NCI-H146 (cell line): ENCODE measurements at regions not wholly inside any gene's neighbourhood (a gene's known extent, or its start where the extent isn't known, plus 50 kb on each side); places are given as distances from the start of the nearest gene placed in this dataset.

Source experiments
- DNase-seq: peaks from one replicate; lab custom pipeline; 2025; lab: John Stamatoyannopoulos, UW

DNA sequence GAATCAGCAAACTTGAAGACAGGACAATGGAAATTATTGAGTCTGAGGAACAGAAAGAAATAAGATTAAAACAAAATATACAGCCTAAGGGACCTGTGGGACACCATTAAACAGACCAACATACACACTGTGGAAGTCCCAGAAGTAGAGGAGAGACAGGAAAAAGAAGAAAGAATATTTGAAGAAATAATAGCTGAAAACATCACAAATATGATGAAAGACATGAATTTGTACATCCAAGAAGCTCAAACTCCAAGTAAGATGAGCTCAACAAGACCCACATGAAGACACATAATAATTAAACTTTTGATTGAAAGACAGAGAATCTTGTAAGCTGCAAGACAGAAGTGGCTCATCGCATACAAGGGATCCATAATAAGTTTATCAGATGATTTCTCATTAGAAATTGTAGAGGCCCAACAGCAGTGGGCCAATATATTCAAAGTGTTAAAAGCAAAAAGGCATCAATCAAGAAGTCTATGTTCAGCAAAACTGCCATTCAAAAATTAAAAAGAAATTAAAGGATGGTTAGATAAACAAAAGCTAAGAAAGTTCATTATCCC is 311.3 kb upstream of the ADGRL2 start:
- DNase-seq: no peak

GRCh38 chr1:81484284-81484683 is 316.4 kb upstream of the ADGRL2 start:
- DNase-seq: no peak

DNA sequence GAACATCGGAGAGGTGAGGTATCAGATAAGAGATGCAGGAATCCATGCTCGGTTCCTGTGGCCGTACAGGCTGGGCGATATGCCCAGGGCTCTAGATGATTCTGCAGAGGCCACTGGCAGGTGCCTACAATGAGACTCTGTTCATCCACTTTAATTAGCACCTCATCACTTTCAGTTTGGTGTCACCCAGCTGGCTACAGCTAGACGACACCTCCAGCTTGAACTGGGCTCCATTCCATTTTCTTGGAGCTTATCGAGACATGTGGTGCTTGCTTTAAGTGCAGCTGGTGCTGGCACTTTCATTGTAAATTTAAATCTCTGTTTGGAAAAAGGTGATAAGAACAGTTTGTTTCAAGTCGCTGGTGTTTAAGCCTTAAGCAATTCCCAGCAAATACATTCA is 322.5 kb upstream of the ADGRL2 start:
- no peak for DNase-seq

GRCh38 chr1:81477710-81478109 is 323.0 kb upstream of the ADGRL2 start:
- no peak for DNase-seq

DNA sequence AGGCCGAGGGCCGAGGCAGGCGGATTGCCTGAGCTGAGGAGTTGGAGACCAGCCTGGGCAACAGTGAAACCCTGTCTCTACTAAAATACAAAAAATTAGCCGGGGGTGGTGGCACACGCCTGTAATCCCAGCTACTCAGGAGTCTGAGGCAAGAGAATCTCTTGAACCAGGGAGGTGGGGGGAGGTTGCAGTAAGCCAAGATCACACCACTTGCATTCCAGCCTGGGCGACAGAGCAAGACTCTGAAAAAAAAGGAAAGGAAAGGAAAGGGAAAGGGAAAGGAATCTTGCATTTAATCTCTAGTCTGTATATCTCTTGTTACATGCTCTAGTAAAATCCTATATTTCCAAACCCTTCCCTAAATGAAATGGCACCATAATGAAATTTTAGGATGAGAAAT is 328.3 kb upstream of the ADGRL2 start:
- no peak for DNase-seq

- DNase-seq: no peak
Measured at GRCh38 chr1:81471255-81471654, 329.5 kb upstream of the ADGRL2 start.

DNA sequence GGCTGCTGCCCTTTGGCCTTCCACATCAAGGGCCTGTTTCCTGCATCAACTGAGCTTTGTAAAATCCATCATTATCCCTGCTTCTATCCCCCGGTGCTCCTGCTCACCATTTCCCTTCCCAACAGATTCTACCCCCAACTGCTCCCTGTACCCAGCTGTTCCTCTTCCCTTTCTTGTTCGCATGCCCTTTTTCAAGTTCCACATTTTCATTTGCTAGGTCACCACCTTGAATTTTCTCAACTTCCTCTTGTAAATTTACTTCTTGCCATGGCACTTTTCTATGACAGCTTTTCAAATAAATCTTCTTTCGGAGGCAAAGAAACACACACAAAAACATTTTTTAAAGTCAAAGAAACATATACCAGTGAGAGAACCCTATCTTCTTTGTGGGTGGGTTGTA is 330.5 kb upstream of the ADGRL2 start:
- DNase-seq: no peak

DNA sequence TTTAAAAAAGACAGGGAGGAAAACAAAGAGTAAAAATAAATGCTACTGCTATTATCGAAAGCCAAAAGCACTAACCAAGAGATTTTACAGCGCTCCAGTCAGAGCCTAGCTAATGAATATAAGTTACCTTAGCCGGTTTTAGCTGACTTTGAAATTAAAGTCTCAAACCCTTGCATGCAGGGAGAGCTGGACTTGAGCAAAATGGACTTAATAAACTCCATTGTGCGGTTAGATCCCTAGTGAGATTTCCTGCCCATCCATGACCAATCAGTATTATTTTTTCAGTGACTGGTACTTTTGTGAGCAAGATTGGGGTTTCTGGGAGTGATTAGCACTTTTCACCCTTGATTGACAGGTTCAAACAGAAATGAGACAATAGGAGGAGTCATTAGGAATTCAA is 333.4 kb upstream of the ADGRL2 start:
- peak; percentile 18 for DNase-seq

GRCh38 chr1:81466961-81467360 is 333.8 kb upstream of the ADGRL2 start:
- peak; percentile 27 for DNase-seq

GRCh38 chr1:81463936-81464837 is 336.5 kb upstream of the ADGRL2 start:
- DNase-seq: no peak

DNA sequence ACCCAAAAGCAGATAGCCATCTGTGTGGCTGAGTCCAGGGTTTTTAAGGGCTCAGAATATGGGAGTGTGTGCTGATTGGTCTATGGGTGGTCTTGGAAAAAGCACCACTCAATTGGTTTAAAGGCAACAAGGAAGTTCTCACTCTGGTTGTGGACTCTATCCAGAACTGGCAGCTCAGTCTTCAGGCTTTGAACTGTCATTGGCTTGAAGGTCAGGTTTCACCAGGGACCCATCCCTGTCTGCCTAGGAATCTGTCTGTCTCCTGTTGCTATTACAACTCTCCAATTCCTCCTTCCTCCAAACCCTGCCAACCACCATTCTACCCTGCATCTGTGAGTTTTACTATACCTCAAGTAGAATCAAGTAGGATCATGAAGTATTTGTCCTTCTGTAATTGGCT is 341.7 kb upstream of the ADGRL2 start:
- no peak for DNase-seq

DNA sequence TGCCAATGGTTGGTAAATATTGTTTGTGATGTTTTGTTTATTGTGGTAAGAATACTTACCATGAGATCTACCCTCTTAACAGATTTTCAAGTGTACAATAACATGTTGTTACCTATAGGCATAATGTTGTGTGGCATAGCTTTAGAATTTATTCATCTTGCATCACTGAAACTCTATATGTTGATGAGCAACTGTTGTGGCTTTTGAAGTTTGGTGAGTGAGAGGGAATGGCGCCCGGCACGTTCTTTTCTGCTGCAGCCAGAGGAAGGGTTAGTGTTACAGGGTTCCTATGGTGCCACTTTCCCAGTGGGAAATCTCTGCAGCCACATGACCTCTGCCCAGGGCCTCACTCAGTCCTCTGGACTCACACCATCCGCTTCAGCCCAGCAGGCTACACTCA is 342.5 kb upstream of the ADGRL2 start:
- no peak for DNase-seq

- DNase-seq: no peak
Measured at GRCh38 chr1:81455481-81455880, 345.3 kb upstream of the ADGRL2 start.

DNA sequence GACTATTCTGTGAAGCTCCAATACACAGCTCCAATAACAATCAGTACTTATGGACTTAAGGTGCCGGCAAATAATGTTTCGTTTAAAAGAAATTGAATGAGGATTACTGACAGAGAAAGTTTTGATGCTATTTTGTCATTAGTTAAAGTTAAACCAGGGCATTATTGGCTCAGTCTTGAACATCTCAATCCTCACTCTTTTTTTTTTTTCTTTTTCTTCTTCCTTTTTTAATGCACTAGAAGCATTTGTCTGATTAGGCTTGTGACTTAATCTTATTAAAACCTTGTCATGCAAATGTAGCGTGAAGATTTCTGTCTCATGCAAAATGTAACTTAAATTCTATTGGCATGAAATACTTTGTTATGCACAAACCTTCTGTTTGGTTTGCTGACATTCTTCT is 346.8 kb upstream of the ADGRL2 start:
- no peak for DNase-seq

- no peak for DNase-seq
Measured at GRCh38 chr1:81453367-81453703, 347.4 kb upstream of the ADGRL2 start.

- no peak for DNase-seq
Measured at GRCh38 chr1:81452693-81453366, 347.9 kb upstream of the ADGRL2 start.

- no peak for DNase-seq
Measured at GRCh38 chr1:81449786-81450185, 350.9 kb upstream of the ADGRL2 start.

DNA sequence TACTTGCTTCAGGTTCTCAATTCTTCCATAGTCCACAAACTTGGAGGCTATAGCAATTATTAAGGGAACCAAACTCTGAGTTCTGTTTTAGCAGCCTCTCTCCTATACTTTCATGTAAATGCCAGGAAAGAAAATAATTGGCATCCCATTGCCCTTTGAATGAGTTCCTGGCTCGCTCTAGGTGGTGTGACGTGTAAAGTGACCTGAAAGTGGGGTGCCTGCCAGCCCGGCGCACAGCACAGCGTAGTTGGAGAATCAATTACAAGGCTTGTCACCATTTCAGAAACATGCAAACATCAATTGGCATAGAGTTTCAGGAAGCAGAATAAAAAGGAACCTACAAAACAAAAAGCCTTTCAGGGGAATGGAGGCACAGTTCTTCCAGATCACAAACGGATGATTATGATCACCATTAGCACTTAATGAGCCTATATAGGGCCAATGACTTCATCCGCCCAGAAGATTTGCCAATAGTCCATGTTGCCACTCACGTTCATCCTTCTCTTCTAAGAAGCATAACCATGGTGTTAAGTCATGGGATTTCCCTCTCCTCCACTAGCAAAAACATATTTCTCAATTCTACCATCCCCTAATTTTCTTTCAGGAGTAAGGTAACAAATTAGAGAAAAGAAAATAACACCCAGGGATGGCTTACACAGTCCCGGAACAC is 354.6 kb upstream of the ADGRL2 start:
- peak; percentile 84 for DNase-seq

DNA sequence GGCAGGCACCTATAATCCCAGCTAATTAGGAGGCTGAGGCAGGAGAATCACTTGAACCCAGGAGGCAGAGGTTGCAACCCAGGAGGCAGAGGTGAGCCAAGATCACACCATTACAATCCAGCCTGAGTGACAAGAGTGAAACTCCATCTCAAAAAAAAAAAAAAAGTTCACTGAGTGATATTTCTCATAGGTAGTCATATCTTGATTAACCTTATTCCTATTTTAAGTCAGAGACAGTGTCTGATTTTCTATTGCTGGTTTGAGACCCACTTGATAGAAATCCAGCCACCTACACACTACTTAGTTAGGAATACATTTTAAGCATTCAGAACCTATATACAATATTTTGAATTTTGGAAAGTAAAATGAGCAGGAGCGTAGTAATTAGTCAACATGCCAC is 357.4 kb upstream of the ADGRL2 start:
- DNase-seq: no peak

GRCh38 chr1:81439046-81439823 is 361.5 kb upstream of the ADGRL2 start:
- no peak for DNase-seq

DNA sequence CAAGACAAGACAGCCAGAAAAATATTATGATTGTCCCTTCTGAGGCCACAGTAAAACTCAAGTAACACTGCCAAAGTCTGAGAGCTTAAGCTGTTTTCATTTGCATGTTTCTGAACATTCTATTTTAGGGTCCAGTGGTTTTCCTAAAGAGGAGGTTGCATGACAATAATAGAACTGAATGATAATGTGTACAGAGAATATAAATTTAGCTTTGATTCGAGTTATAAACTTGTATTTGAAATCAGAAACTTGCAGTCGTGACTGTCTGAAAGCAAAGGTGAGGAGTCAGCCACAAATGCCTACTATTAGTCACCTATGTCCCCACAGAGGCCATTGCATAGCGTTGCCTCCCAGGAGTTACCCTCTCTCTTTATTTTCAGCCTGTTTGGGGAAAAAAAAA is 363.1 kb upstream of the ADGRL2 start:
- no peak for DNase-seq

DNA sequence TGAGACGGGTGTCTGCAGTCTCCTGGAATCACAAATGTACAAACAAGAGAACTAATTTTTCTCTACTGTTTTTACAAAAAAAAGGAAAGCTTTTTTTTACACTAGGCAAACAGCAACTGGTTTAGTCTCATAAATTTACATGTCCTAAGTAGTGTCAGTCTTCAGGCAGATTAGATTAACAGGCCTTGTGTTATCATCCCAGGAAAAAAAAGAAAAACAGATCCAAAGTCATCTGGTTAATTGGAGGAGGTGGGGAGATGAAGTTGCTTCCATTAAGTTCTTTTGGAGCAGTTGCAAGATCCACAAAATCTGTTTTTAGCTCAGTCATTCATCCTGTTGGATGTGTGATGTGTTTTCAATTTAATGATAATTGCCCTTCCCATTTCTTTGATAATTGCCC is 363.5 kb upstream of the ADGRL2 start:
- DNase-seq: no peak
